Esophagus muscularis mucosa (tissue), 4 donors: ENCODE measurements at regions not wholly inside any gene's neighbourhood (a gene's known extent, or its start where the extent isn't known, plus 50 kb on each side); places are given as distances from the start of the nearest gene placed in this dataset.

ENCODE experiments used
- DNase-seq: peaks from one replicate; pipeline ENCODE4 v3.0.0-alpha.2; 2017; ENCODE audit errors: extremely low spot score
- H3K27ac ChIP-seq, 4 donors: fragments of 200-600 bp; sonication (generic); replicated peaks in 1 of 4; 1 replicate in 3 of 4; 2 replicates in 1 of 4; pipeline ENCODE4 v1.5.1; 2016 to 2019; ENCODE audit warnings: mild to moderate bottlenecking in 1 of 4
- H3K27me3 ChIP-seq, 4 donors: fragments of 200-600 bp; sonication (generic); one replicate each; pipeline versions ENCODE4 v1.5.1 to v1.6.0; 2016 to 2019
- H3K36me3 ChIP-seq, 4 donors: fragments of 200-600 bp; sonication (generic); one replicate each; pipeline ENCODE4 v1.5.1; 2016 to 2019
- H3K4me1 ChIP-seq, 4 donors: fragments of 200-600 bp; sonication (generic); one replicate each; pipeline ENCODE4 v1.5.1; 2016 to 2019
- H3K4me3 ChIP-seq, 4 donors: fragments of 200-600 bp; sonication (generic); 1 replicate in 2 of 4; 2 replicates in 2 of 4; pipeline ENCODE4 v1.5.1; 2016 to 2019; ENCODE audit warnings: mild to moderate bottlenecking in 4 of 4, moderate library complexity in 1 of 4
- H3K9me3 ChIP-seq, 4 donors: fragments of 200-600 bp; sonication (generic); 1 replicate in 3 of 4; 2 replicates in 1 of 4; pipeline ENCODE4 v1.5.1; 2016 to 2019
- CTCF ChIP-seq, 3 experiments: fragments of 200-600 bp in 2 of 3; fragments of 450-650 bp in 1 of 3; sonication (generic) in 2 of 3; IDR thresholded peaks; one replicate each; pipeline ENCODE4 v1.5.1; 2017 to 2019; ENCODE audit warnings: antibody characterized with exemption in 3 of 3, mild to moderate bottlenecking in 2 of 3, moderate library complexity in 1 of 3
- EP300 ChIP-seq: sonication (generic); formaldehyde crosslinking; IDR thresholded peaks from one replicate; pipeline ENCODE4 v1.6.1; 2017; ENCODE audit warnings: antibody characterized with exemption
- POLR2A ChIP-seq: fragments of 450-650 bp; IDR thresholded peaks from one replicate; pipeline ENCODE4 v1.6.1; 2017; ENCODE audit warnings: antibody characterized with exemption, moderate library complexity, mild to moderate bottlenecking, low read depth
- POLR2AphosphoS5 ChIP-seq, 2 donors: sonication (generic); formaldehyde crosslinking; IDR thresholded peaks; one replicate each; pipeline ENCODE4 v1.6.1; 2017; ENCODE audit warnings: antibody characterized with exemption in 2 of 2
- WGBS: methylation state at CpG from one replicate; pipeline ENCODE4 v1.1.5; 2018; 5-methylcytosine and 5-hydroxymethylcytosine counted together
- intact Hi-C: fragments of 100-400 bp; cut with DNase I; formaldehyde crosslinking; loops from one replicate; pipeline ENCODE4 v1.15.1; 2023

- peaks cover 0 to 15% (median 3%) of the 10 kb centered on the region in 4 donors for H3K9me3 ChIP-seq
- WGBS, result 7% methylated on average over 5 of the region's 5 CpGs
- peak in 1 of 2 donors; percentile 22 for TF ChIP-seq POLR2AphosphoS5 (IDR thresholded peaks at IDR 0.05)
- TF ChIP-seq EP300, result no peak
- TF ChIP-seq CTCF (IDR thresholded peaks at IDR 0.05), result peak; percentile 68 to 72 (median 69)
- TF ChIP-seq POLR2A, result no peak
- no peak overlapping the region for H3K4me3 ChIP-seq
- no peaks in the 10 kb centered on the region for H3K36me3 ChIP-seq
- no peaks in the 10 kb centered on the region for H3K4me1 ChIP-seq
- DNase-seq, result no peak
- H3K27ac ChIP-seq, result no peak overlapping the region
- no peaks in the 10 kb centered on the region for H3K27me3 ChIP-seq
- intact Hi-C loops, result no loop called here
Measured at GRCh38 chr19:22545751-22546150, 88.4 kb upstream of the ZNF492 start.

- TF ChIP-seq EP300 (no peak), POLR2A (no peak), POLR2AphosphoS5 (IDR thresholded peaks at IDR 0.05) (no peak), CTCF (IDR thresholded peaks at IDR 0.05) (no peak)
- H3K36me3 ChIP-seq, result no peaks in the 10 kb centered on the region
- no peak for DNase-seq
- H3K9me3 ChIP-seq, result peaks cover 0 to 4% (median 0%) of the 10 kb centered on the region in 4 donors
- H3K27ac ChIP-seq, result no peak overlapping the region
- peaks cover 0 to 13% (median 2%) of the 10 kb centered on the region in 4 donors for H3K4me1 ChIP-seq
- 91% methylated on average over 5 of the region's 5 CpGs for WGBS
- intact Hi-C loops, result no loop called here
- no peak overlapping the region for H3K4me3 ChIP-seq
- peaks cover 0 to 12% (median 0%) of the 10 kb centered on the region in 4 donors for H3K27me3 ChIP-seq
Measured at GRCh38 chr19:22533761-22534160, 100.4 kb upstream of the ZNF492 start.

- Histone ChIP-seq H3K36me3 (no peaks in the 10 kb centered on the region), H3K27ac (peak overlapping the region in 3 of 4 donors; percentile 40 to 73 (median 51)), H3K9me3 (peaks cover 0 to 4% (median 0%) of the 10 kb centered on the region in 4 donors), H3K27me3 (peaks cover 0 to 12% (median 0%) of the 10 kb centered on the region in 4 donors), H3K4me3 (peak overlapping the region; percentile 43 to 59 (median 54)), H3K4me1 (peaks cover 0 to 13% (median 2%) of the 10 kb centered on the region in 4 donors)
- no peak for DNase-seq
- intact Hi-C loops, result no loop called here
- WGBS, result 2% methylated on average over 31 of the region's 43 CpGs
- TF ChIP-seq POLR2A (no peak), POLR2AphosphoS5 (IDR thresholded peaks at IDR 0.05) (peak; percentile 93 to 94), CTCF (IDR thresholded peaks at IDR 0.05) (peak in 1 of 3 experiments; percentile 14)
Measured at GRCh38 chr19:22532388-22533300, 101.5 kb upstream of the ZNF492 start.

GRCh38 chr19:22530042-22530441 lies 104.1 kb upstream of the ZNF492 start:
- Histone ChIP-seq H3K27ac (no peak overlapping the region), H3K36me3 (no peaks in the 10 kb centered on the region), H3K27me3 (peaks cover 0 to 18% (median 0%) of the 10 kb centered on the region in 4 donors), H3K4me1 (peaks cover 0 to 21% (median 8%) of the 10 kb centered on the region in 4 donors), H3K4me3 (no peak overlapping the region), H3K9me3 (peaks cover 0 to 4% (median 0%) of the 10 kb centered on the region in 4 donors)
- no peak for DNase-seq
- no peak for TF ChIP-seq EP300
- TF ChIP-seq POLR2A, result no peak
- no peak for TF ChIP-seq CTCF (IDR thresholded peaks at IDR 0.05)
- TF ChIP-seq POLR2AphosphoS5 (IDR thresholded peaks at IDR 0.05), result no peak
- 86% methylated on average over 4 of the region's 4 CpGs for WGBS
- intact Hi-C loops, result no loop called here
